ENCODE measurements at regions not wholly inside any gene's neighbourhood (a gene's known extent, or its start where the extent isn't known, plus 50 kb on each side); places are given as distances from the start of the nearest gene placed in this dataset.

GRCh38 chr4:59091146-59092142 is 1981.3 kb upstream of the IGFBP7 start:
- Histone ChIP-seq H3K27ac (no peak overlapping the region), H3K27me3 (no peaks in the 10 kb centered on the region), H3K36me3 (replicated peaks in 1 of 2) (no peaks in the 10 kb centered on the region), H3K9me3 (replicated peaks in 1 of 3) (no peaks in the 10 kb centered on the region), H3K4me3 (no peak overlapping the region), H3K4me1 (replicated peaks in 1 of 2) (no peaks in the 10 kb centered on the region)
- no peak for TF ChIP-seq CTCF (IDR thresholded peaks at IDR 0.05)
- TF ChIP-seq POLR2A (IDR thresholded peaks at IDR 0.05) = no peak
- intact Hi-C loops (cut with DNase I) = no loop called here
- DNase-seq = no peak
- 76 to 80% (median 78%) methylated on average over 10 to 12 of the region's 12 CpGs for WGBS, 4 donors

GRCh38 chr4:59094505-59094904 is 1984.3 kb upstream of the IGFBP7 start:
- intact Hi-C loops (cut with DNase I) = no loop called here
- Histone ChIP-seq H3K27me3 (no peaks in the 10 kb centered on the region), H3K36me3 (replicated peaks in 1 of 2) (no peaks in the 10 kb centered on the region), H3K9me3 (replicated peaks in 1 of 3) (no peaks in the 10 kb centered on the region), H3K4me1 (replicated peaks in 1 of 2) (no peaks in the 10 kb centered on the region), H3K4me3 (no peak overlapping the region), H3K27ac (no peak overlapping the region)
- whole genome bisulfite sequencing, 4 donors = 80 to 84% (median 82%) methylated on average over 4 of the region's 4 CpGs
- no peak for TF ChIP-seq CTCF (IDR thresholded peaks at IDR 0.05)
- TF ChIP-seq POLR2A (IDR thresholded peaks at IDR 0.05) = no peak
- no peak for DNase-seq

GRCh38 chr4:59102311-59102710 is 1992.1 kb upstream of the IGFBP7 start:
- TF ChIP-seq POLR2A (IDR thresholded peaks at IDR 0.05) (no peak), CTCF (IDR thresholded peaks at IDR 0.05) (no peak)
- intact Hi-C loops (cut with DNase I) = no loop called here
- H3K27ac ChIP-seq = no peak overlapping the region

GRCh38 chr4:59120287-59120814 is 2010.2 kb upstream of the IGFBP7 start:
- Histone ChIP-seq H3K9me3 (replicated peaks in 1 of 3) (no peaks in the 10 kb centered on the region), H3K4me3 (no peak overlapping the region), H3K27me3 (no peaks in the 10 kb centered on the region), H3K36me3 (replicated peaks in 1 of 2) (no peaks in the 10 kb centered on the region), H3K4me1 (replicated peaks in 1 of 2) (no peaks in the 10 kb centered on the region), H3K27ac (no peak overlapping the region)
- WGBS, 4 donors = 57 to 69% (median 65%) methylated on average over 4 of the region's 4 CpGs
- DNase-seq = no peak
- intact Hi-C loops (cut with DNase I) = no loop called here
- TF ChIP-seq CTCF (IDR thresholded peaks at IDR 0.05) = no peak
- no peak for TF ChIP-seq POLR2A (IDR thresholded peaks at IDR 0.05)

More at GRCh38 chr4:59102311-59102710, 1992.1 kb upstream of the IGFBP7 start:
- no peaks in the 10 kb centered on the region for H3K27me3 ChIP-seq
- no peak overlapping the region for H3K4me3 ChIP-seq
- H3K36me3 ChIP-seq (replicated peaks in 1 of 2) = no peaks in the 10 kb centered on the region
- H3K4me1 ChIP-seq (replicated peaks in 1 of 2) = no peaks in the 10 kb centered on the region
- DNase-seq = no peak
- no peaks in the 10 kb centered on the region for H3K9me3 ChIP-seq (replicated peaks in 1 of 3)
- 79 to 82% (median 79%) methylated on average over 2 of the region's 2 CpGs for WGBS, 4 donors
